Mesothelial cell of epicardium (in vitro differentiated cells): ENCODE measurements at regions not wholly inside any gene's neighbourhood (a gene's known extent, or its start where the extent isn't known, plus 50 kb on each side); places are given as distances from the start of the nearest gene placed in this dataset.

Experiments used
- DNase-seq, 2 experiments: peaks; one replicate each; pipeline ENCODE4 v3.0.0; 2021; ENCODE audit warnings: low spot score in 2 of 2; ENCODE audit not compliant: unreplicated experiment in 2 of 2
- H3K27ac Mint-ChIP-seq: 2 replicates; pipeline ENCODE4 v1.8.0; 2021; ENCODE audit warnings: mixed read lengths
- H3K27me3 Mint-ChIP-seq: 2 replicates; pipeline ENCODE4 v1.8.0; 2021; ENCODE audit warnings: low read depth, mixed read lengths
- H3K36me3 Mint-ChIP-seq: 2 replicates; pipeline ENCODE4 v1.8.0; 2021; ENCODE audit warnings: mixed read lengths
- H3K4me1 Mint-ChIP-seq: 2 replicates; pipeline ENCODE4 v1.8.0; 2021; ENCODE audit warnings: mixed read lengths
- H3K4me3 Mint-ChIP-seq: 2 replicates; pipeline ENCODE4 v1.8.0; 2021; ENCODE audit warnings: mild to moderate bottlenecking, moderate library complexity, mixed read lengths
- H3K9me3 Mint-ChIP-seq: 2 replicates; pipeline ENCODE4 v1.8.0; 2021; ENCODE audit warnings: mixed read lengths
- CTCF ChIP-seq: fragments of 200-600 bp; sonication (generic); IDR thresholded peaks from one replicate; pipeline ENCODE4 v1.5.0; 2021; ENCODE audit warnings: antibody characterized with exemption; ENCODE audit not compliant: unreplicated experiment

- peaks cover 6% of the 10 kb centered on the region for H3K27me3 Mint-ChIP-seq
- peaks cover 20% of the 10 kb centered on the region for H3K4me1 Mint-ChIP-seq
- no peak for DNase-seq
- no peak for TF ChIP-seq CTCF
- no peaks in the 10 kb centered on the region for H3K9me3 Mint-ChIP-seq
- H3K27ac Mint-ChIP-seq, result no peak overlapping the region
- H3K36me3 Mint-ChIP-seq, result no peaks in the 10 kb centered on the region
- H3K4me3 Mint-ChIP-seq, result no peak overlapping the region
Measured at GRCh38 chr19:31511098-31511497, 161.9 kb upstream of the TSHZ3 start.

GRCh38 chr19:31511696-31512095, 162.5 kb upstream of the TSHZ3 start:
- Mint-ChIP-seq H3K36me3 (no peaks in the 10 kb centered on the region), H3K9me3 (no peaks in the 10 kb centered on the region), H3K4me1 (peaks cover 26% of the 10 kb centered on the region), H3K27me3 (peaks cover 6% of the 10 kb centered on the region), H3K4me3 (no peak overlapping the region), H3K27ac (no peak overlapping the region)
- no peak for TF ChIP-seq CTCF
- no peak for DNase-seq

- Mint-ChIP-seq H3K9me3 (no peaks in the 10 kb centered on the region), H3K4me1 (peaks cover 33% of the 10 kb centered on the region), H3K27me3 (peaks cover 6% of the 10 kb centered on the region), H3K4me3 (no peak overlapping the region), H3K36me3 (no peaks in the 10 kb centered on the region), H3K27ac (no peak overlapping the region)
- peak in 1 of 2 experiments; percentile 19 for DNase-seq
- no peak for TF ChIP-seq CTCF
Measured at GRCh38 chr19:31512181-31512970, 163.1 kb upstream of the TSHZ3 start.

- TF ChIP-seq CTCF, result no peak
- peaks cover 5% of the 10 kb centered on the region for H3K27me3 Mint-ChIP-seq
- H3K27ac Mint-ChIP-seq, result no peak overlapping the region
- peak in 1 of 2 experiments; percentile 25 for DNase-seq
- H3K36me3 Mint-ChIP-seq, result no peaks in the 10 kb centered on the region
- H3K9me3 Mint-ChIP-seq, result no peaks in the 10 kb centered on the region
- peaks cover 40% of the 10 kb centered on the region for H3K4me1 Mint-ChIP-seq
- no peak overlapping the region for H3K4me3 Mint-ChIP-seq
Measured at GRCh38 chr19:31513841-31514240, 164.6 kb upstream of the TSHZ3 start.

- Mint-ChIP-seq H3K4me1 (peaks cover 45% of the 10 kb centered on the region), H3K27ac (peak overlapping the region; percentile 53), H3K27me3 (peaks cover 4% of the 10 kb centered on the region), H3K4me3 (no peak overlapping the region), H3K36me3 (no peaks in the 10 kb centered on the region), H3K9me3 (peaks cover 2% of the 10 kb centered on the region)
- DNase-seq, result peak in 1 of 2 experiments; percentile 31
- TF ChIP-seq CTCF, result no peak
Measured at GRCh38 chr19:31515931-31516330, 166.7 kb upstream of the TSHZ3 start.
